GM18867 (cell line): ENCODE measurements at regions not wholly inside any gene's neighbourhood (a gene's known extent, or its start where the extent isn't known, plus 50 kb on each side); places are given as distances from the start of the nearest gene placed in this dataset.
"Not testable (repeated sequence)": the region's sequence is repeated elsewhere in the genome, so short reads cannot be mapped to it uniquely, and the experiment has no call there.

ENCODE experiments used
- ATAC-seq: cut with Tn5 transposase; IDR thresholded peaks from one replicate; pipeline ENCODE4 v1.9.1; 2021; ENCODE audit warnings: mild to moderate bottlenecking, moderate library complexity; ENCODE audit not compliant: unreplicated experiment

DNA sequence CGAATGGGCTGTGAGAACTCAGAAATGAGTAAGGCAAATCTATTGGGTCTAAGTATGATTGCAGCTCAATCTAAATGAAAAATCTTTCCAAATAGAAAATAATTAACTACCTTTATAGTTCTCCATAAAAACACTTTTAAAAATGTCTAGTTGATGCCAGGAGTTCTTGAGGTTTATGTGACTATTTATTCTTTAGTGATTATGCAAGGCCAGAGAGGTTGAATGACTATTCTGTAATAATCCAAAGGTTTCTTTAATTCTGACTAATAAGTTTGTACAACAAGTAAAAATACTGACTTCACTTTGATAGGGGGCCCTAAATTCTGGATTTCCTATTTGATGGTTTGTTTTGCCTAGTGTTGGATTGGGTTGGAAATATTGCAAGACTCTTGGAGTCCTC lies 461.2 kb downstream of the EPM2A start:
- no peak for ATAC-seq

DNA sequence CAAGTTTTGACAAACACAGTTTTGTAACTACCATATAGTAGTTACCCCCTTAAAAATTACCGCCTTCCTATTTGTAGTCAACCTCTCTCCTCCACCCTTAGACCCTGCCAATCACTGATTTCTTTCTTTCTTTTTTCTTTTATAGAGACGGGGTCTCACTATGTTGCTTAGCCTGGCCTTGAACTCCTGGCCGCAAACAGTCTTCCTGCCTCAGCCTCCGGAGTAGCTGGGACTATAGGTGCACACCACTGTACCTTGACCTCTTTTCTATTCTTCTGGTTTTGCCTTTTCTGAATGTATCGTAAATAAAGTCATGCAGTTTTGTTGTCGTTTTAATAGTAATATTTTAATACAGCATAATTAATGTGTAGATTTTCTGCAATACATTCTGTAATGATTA lies 460.3 kb downstream of the EPM2A start:
- ATAC-seq: no peak

DNA sequence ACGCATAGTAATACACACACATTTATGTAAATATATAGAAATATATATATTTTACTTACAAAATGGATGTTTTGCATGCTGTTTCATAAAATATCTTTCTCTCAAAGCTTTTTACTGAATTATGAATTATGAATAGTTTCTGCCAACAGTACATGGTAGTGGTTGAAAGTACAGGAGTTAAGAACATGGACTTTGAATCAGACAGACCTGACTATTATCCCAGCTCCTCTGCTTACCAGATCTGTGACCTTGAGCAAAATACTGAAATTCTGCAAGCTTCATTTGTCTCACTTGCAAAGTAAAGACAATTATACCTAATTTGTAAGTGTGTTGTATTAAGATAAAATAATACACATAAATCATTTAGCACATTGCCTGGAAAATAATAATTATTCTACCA lies 459.5 kb downstream of the EPM2A start:
- no peak for ATAC-seq

DNA sequence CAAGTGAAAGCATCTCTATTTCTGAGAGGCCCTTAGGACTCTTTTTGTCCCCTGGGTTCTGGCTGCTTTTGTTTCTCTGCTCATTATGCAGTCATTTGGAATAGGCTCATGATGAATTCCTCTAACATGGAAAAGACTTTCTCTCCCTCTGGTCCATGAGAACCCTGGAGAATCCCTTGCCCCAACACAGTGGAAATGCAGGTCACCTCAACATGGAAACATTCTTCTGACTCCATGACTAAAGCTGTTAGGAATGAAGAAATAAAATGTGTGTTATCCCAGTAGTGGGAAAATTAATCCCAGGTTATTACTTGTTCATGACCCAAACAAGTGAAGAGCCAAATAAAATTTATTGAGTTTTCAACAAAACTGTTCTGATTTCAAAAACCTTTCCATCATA lies 458.6 kb downstream of the EPM2A start:
- no peak for ATAC-seq

DNA sequence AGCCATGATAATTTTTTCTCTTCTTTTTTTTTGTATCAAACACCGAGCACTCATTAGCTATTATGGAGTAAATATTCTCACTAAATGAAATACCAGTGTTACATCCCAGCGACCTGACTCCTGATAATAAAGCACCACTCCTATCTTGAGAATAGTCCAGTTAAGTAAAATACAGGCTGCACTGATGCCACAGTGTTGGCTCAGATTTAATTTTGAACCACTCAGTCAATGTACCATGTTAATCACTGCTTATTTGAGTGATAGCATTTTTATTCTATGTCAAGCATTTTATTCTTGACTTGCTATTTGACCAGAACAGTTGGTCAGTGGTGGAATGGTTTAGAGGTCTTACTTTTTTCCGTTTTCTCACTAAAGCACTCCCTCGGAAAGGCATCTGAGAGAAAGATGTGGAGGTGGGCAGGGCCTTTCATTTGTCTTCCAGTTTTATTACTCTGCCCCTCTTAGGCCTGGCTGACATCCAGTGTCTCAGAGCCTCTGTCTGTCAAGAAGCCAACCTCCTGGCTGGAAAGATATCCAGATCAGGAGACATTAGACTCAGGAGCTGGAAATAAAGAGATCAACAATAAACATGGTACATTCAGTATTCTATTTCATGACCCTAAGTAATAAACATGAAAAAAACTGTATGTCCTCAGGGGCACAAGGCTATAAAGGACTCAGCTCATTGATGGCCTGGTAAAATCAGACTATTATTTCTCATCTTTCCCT lies 457.8 kb downstream of the EPM2A start:
- ATAC-seq: no peak

DNA sequence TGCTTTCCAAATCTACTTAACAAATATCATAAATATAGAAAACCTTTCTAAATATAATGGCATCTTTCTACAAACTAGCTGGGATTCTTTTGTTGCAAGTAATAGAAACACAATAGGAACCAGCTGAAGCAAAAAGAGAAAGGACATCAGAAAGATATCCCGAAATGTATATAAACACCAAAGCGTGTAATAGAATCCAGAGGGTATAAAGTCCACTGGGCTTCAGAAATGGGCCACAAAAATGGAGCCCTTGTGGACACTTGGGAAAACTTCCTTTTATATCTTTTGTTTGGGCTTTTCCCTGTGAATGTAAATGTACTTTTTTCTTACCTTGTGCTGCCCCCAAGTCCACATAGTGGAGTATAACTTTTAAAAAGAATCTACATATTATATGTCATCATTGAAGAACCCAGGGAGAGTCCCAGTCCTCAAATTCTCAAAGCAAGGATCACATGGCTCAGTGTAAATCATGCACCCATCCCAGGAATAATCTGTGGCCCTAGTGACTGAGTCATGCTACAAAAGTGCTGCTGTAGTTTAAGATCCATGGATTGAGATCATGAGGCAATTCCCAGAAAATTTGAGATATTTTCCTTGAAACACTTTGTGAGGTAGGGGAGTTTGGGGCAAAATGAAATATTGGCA lies 457.0 kb downstream of the EPM2A start:
- ATAC-seq: no peak

DNA sequence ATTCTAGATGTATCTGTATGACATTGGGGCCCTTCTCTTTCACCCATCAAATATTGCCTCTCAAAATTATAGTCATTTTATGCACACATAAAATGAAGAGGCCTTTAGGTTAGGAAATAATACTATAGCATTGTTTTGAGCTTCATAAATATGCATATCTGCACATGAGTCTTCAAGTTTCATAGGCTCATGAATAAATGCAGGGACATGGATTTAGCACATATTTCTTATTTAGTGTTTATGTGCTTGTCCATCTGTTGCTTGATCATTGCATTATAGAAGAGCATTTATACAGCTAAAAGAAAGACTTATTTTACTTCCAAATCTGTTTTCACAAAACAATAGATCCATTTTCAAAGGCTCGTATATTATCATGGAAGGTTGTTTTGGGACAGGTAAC lies 455.8 kb downstream of the EPM2A start:
- ATAC-seq: no peak

DNA sequence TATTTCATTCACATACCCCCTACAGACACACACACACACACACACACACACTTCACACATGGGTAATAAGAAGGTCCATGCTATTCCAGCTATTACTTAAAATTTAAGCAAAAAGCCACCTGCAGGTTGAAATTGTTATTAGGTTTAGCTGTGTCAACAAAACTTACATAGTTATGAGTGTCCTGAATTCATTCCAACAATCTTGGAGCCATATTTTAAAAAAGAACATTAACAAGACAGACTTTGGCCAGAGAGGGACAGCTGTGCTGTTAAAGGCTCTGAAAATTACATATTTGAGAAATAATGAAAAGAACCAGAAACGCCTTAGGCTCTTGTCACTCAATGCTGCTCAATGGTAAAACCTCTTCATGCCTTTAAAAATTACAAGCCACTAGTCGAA lies 455.3 kb downstream of the EPM2A start:
- ATAC-seq: no peak

DNA sequence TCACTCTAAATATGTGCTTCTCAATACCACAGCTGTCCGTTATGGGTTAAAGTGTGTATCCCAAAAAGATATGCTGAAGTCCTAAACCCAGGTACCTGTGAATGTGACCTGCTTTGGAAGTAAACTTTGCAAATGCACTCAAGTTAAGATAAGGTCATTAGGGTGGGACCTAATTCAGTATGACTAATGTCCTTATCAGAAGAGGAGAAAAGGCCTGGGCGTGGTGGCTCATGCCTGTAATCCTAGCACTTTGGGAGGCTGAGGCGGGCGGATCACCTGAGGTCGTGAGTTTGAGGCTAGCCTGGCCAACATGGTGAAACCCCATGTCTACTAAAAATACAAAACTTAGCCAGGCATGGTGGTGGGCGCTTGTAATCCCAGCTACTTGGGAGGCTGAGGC lies 452.1 kb downstream of the EPM2A start:
- not testable (repeated sequence) for ATAC-seq

DNA sequence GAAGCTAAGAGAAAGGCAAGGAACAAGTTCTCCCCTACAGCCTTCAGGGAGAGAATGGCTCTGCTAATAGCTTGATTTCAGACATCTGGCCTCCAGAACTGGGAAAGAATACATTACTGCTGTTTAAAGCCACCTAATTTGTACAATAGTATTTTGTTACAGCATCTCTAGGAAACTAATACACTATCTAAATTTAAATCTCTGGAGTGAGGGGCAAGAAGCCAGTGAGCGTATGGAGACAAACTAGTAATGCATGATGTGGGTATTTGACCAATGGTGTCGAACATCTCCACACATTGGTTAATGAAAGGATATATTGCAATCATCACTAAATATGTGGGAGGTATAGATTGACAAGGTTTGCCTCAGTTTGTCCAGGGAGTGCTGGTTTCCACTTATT lies 451.5 kb downstream of the EPM2A start:
- no peak for ATAC-seq

DNA sequence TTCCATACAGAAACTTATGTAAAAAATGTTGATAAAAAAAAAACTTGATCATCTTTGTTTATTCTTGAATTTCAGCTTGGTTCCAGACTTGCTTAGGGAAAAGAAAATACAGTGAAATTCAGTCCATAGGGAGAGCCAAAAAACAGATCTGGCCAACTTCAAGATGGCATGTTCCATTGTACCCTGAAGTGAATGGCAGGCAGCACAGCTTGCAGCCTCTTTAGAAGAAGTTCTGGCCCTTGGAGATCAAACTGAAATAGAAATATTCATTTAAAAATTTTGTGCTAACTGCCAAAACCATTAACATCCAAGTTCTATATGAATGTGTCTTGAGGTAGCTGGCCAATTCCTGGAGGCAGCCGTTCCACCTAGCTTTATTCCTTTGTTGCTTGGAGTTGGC lies 448.4 kb downstream of the EPM2A start:
- no peak for ATAC-seq

DNA sequence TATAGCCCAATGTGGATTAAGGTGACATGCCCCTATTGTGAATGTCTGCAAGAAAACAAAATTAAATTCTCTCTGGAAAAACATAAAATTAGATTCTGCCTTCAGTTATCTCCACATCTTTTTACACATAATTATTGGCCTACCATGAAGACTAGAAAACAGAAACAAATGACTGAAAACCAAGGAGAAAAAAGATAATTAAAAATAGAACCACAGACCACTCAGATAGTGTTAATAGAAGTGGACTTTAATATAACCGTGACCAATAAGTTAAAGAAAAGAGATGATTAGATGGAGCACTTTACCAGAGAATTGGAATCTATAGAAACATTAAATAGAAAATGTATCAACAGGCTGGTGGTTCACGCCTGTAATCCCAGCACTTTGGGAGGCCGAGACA lies 445.7 kb downstream of the EPM2A start:
- no peak for ATAC-seq

DNA sequence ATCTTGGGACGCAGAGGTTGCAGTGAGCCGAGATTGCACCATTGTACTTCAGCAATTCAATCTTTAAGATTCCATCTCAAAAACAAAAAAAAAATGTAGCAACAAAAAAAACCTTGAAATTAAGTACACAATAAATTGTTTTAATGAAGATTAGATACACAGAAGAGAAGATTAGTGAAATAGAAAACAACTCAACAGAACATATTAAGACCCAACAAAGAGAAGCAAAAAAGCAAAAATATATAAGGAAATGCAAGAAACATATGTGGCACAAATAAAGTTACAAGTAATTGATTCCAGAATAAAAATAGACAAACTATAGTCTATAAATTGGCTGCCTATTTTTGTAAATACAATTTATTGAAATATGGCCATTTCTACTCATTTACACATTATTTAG lies 445.2 kb downstream of the EPM2A start:
- no peak for ATAC-seq

DNA sequence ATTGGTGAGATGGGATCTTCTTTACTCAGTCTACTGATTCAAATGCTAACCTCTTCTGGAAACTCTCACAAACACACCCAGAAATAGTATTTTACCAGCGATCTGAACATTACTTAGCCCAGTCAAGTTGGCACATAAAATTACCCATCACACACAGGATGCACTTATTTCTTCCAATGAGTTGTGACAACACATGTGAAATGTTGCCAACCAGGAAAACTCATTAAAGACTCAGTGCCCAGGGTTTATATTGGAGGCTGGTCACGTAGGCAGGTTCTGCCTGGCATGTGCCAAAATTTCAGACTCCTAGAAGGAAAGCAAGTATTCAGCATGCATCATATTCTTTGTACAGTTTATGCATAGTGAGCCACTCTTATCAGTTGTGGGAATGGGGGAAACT lies 443.3 kb downstream of the EPM2A start:
- ATAC-seq: no peak

DNA sequence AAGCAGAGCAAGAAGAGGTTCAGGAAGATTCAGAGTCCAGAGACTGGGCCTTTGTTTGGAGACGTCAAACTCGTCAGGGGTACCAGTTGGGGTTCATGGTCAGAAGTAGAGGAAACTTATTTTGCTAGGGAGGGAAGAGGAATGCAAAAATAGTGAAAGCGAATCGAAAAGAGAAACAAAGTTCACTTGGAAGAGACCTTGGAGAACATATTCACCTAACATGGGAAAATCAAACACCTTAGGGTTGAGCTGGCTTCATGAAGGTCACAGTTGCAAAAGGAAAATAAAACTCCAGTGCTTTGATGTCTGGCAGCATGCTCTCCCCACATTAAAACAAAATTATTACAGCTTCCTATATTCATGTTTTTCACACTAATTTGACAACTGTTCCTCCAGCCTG lies 440.4 kb downstream of the EPM2A start:
- no peak for ATAC-seq

DNA sequence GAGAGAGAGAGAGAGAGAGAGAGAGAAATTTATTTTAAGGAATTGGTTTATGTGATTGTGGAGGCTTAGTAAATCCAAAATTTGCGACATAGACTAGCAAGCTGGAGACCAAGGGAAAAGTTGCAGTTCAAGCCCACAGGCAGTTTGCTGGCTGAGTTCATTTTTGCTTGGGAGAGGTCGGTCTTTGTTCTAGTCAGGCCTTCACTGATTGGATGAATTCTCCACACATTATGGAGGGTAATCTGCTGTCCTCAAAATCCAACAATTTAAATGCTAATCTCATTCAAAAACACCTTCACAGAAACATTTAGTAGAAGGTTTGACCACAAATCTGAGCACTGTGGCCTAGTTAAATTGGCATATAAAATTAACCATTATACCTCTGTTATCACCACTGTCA lies 439.6 kb downstream of the EPM2A start:
- no peak for ATAC-seq

DNA sequence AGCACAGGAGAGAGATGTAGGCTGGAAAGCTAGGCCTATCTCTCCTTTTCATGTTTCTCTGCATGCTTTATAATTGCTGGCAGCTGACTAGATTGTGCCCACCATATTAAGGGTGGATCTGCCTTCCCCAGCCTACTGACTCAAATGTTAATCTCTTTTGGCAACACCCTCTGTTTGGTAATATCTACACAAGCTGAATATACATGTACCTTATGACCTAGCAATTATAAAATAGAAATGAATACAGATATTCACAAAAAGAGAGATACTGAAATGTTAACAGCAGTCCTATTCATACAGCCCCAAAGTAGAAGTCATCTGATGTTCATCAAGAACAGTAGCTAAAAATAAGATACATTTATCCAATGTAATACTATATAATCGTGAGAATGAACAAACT lies 429.6 kb downstream of the EPM2A start:
- no peak for ATAC-seq

DNA sequence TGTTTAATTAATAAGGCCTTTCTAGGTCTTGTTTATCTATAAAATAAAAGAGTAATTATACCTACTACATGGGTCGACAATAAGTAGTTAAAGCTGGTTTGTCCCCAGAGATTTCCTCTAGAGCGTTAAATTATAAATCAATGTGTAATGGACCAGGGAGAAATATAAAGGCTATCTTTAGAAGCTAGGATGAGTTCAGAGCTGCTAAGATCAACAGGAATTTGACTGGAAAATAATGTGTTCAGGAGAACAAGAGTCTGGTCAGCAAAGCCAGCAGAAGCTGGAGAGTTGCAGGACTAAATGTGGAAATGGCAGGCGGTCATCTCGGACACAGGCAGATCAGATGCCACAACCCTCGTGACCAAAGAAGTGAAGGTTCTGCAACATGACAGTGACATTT lies 428.8 kb downstream of the EPM2A start:
- no peak for ATAC-seq

DNA sequence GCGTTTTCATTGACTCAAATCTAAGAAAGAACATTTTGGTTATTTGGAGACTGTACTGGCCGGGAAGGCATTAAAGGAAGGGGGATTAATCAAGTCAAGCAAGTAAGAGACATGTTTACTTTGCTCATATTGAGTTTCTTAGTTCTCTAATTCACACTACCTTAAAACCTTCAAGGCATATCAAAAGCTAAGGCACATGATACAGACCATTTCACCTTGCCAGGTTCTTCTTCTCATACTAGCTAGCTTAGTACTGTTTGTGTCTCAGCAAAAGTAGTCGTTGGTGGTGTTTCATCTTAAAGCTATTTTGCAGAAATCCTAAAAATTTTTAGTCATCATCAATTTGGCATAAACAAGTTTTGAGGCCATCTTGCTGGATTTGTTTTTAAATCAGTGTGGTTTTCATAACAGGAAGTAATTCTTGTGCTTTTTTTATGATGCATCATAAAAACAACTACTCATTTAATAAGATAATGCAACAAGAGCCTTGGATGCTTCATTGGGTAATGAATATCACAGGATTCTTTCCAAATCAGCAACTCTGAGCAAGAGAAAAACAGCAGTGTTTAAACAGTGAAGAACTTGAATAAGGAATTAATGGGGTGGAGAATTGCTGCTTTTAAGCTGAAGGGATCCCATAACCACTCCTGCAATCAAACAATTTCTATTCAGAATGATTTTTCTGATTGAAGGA lies 425.3 kb downstream of the EPM2A start:
- ATAC-seq: no peak

DNA sequence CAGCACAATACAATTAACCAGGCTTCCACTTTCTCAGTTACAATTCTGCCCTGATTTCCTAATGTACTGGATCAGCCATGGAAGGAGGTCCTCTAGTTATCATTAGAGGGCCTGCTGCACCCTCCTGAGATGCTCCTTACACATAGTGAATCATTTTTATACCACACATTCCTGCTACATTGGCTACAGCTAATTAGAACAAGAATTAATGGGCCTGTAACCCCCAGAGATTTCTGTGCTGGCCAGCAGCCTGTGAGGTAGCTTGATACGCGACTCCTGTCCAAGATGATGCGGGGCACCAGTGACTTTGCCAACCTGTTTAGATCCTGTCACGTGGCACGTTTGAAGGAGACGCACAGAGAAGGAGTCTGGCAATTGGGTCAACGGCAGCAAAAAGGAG lies 422.8 kb downstream of the EPM2A start:
- no peak for ATAC-seq

DNA sequence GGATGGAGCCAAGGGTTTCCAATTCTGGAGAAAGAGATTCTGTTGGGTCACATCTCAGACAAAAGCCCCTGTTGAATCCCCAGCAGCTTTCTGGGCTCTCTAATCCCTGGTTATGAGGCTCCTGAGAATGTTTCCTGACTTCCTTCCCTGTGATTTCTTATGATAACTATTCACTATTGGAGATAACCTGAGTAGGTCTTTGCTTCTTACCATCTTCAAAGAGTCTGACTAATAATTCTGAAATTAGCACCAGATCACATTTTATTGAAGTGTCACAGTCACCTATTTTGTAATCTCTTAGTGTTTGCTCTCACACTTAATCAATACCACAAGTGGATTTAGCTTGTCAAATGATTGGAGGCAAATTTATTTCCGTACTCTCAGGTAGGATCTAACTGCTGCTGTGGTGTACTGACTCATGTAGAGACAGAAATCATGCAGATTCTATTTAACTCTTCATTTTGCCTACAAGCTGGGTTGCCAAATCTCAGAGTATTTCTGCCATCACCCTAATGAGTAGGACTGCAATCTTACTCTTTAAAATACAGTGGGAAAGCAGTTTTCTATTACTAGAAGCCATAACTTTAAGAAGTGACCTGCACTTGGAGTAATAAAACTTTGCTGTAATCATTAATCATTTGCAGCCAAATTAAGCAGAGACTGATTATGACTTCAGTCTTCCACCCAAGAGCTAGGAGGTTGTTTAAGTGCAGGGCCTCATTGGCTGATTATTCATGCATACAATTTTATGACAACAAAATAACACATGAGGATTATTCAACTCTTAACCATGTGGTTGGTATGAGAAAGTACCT lies 422.1 kb downstream of the EPM2A start:
- ATAC-seq: no peak
